ENCODE measurements at regions not wholly inside any gene's neighbourhood (a gene's known extent, or its start where the extent isn't known, plus 50 kb on each side); places are given as distances from the start of the nearest gene placed in this dataset.

DNA sequence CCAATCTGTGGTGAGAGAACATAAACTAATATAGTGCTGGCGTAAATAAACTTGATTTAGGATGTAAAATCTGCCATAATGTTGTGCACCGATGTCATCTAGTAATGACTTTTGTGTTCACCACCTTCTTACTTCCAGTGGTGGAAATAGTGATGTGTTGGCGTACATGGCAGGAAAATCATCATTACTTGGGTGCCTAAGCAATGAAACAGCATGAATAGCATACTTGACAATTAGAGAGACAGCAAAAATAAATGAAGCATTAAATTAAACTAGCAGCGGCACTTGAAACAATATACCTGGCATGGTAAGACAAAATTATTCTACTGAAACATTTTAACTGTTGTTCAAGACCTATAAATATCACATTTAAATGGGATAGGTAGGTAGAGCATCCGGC, 73.2 kb upstream of the DSC1 start:
- no peak for ATAC-seq (ENCODE audit: low FRiP score)
- TF ChIP-seq, protein P1, sequence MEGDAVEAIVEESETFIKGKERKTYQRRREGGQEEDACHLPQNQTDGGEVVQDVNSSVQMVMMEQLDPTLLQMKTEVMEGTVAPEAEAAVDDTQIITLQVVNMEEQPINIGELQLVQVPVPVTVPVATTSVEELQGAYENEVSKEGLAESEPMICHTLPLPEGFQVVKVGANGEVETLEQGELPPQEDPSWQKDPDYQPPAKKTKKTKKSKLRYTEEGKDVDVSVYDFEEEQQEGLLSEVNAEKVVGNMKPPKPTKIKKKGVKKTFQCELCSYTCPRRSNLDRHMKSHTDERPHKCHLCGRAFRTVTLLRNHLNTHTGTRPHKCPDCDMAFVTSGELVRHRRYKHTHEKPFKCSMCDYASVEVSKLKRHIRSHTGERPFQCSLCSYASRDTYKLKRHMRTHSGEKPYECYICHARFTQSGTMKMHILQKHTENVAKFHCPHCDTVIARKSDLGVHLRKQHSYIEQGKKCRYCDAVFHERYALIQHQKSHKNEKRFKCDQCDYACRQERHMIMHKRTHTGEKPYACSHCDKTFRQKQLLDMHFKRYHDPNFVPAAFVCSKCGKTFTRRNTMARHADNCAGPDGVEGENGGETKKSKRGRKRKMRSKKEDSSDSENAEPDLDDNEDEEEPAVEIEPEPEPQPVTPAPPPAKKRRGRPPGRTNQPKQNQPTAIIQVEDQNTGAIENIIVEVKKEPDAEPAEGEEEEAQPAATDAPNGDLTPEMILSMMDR (IDR thresholded peaks at IDR 0.05) = no peak
- DNase-seq (ENCODE audit: low spot score) = no peak

DNA sequence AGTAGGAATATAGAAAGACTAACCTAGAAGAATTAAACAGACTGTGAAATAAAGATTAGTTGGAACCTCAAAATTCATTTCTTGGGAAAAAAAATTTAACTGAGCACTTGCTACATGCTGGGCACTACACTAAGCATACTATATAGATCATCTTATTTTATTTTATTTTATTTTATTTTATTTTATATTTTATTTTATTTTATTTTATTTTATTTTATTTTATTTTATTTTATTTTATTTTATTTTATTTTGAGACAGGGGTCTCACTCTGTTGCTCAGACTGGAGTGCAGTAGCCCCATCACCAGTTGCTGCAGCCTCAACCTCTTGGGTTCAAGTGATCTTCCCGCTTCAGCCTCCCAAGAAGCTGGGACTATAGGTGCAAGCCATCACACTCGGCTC, 74.5 kb upstream of the DSC1 start:
- TF ChIP-seq, protein P1 (IDR thresholded peaks at IDR 0.05) = no peak
- DNase-seq (ENCODE audit: low spot score) (no peak), ATAC-seq (ENCODE audit: low FRiP score) (no peak)

DNA sequence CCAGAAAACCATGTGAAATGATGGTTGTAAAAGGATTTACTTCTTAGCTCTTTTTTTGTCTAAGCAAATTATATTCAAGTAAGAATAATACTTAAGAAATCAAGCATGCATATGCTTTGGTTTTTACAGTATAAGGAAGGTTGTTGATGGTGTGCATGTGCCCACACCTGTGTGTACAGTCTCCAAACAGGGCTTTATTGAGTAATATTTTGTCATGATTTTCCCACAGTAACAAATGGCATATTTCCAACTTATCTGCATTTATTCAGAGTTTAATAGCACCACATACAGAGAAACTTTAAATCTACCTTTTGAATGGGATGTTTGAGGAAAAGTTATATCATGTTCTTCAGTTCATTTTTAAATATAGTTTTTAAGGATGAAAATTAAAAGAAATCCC, 76.5 kb upstream of the DSG1 start:
- no peak for DNase-seq (ENCODE audit: low spot score)
- TF ChIP-seq, protein P1 (IDR thresholded peaks at IDR 0.05) = no peak
- ATAC-seq (ENCODE audit: low FRiP score) = no peak

DNA sequence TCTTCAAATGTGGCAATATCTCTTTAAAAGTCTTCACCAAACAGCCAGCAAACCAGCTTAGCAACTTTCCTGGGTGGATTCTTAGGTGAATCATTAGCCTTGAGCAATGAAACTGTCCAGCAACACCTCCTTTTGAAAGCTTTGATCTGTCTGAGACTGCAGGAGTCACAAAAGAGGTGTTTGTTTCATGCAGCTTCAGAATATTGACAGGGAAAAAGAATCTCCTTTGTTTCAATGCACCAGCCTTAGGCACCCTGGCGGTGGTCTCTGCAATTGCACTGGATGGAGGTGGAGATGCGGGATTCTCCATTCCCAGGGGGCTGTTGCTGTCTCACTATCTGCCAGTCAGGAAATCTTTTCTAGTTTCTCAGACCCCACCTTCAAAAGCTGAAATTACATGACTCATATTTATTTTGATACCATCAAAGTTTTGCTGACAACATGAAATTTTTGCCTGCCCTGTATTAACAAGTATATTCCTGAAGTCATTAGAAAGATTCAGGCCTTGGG, 76.0 kb upstream of the DSG1 start:
- TF ChIP-seq, protein P1 (IDR thresholded peaks at IDR 0.05) = no peak
- ATAC-seq (ENCODE audit: low FRiP score) (peak; percentile 78), DNase-seq (ENCODE audit: low spot score) (no peak)

DNA sequence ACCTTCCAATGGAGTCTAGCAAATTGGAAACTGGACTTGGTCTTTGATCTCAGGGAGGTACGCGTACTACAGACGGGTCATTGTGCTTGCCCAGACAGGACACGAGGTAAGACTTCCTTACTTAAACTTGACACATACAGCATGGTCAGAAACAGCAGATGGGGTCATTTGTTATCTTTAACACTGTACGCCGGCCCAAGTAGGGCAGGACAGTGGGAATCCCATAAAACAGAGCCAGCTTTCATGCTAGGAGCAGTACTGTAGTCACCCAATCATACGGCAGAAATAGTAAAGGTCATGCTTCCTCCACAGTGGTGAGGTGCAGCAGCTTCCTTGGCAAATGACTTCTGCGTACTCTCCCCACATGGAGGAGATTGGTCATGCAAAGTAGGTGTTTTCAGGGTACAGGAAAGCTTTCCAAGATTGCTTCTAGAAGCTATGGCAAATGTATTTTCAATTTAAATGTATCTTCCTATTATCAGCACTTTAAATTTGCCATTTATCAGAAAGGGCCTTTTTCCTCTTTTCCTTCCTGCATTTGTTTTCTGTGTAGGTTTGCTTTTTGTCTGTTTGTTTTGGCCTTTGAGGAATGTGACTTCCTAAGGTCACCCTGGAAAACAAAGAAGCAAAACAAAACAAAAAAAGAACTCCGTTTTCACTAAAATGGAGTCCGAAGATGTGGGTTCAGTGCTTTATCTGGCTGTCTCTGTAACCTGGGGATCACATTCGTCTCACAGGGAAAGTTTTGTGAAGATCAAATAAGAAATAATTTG, 74.0 kb upstream of the DSG1 start:
- ATAC-seq (ENCODE audit: low FRiP score) = no peak
- no peak for DNase-seq (ENCODE audit: low spot score)
- TF ChIP-seq, protein P1 (IDR thresholded peaks at IDR 0.05) = no peak

DNA sequence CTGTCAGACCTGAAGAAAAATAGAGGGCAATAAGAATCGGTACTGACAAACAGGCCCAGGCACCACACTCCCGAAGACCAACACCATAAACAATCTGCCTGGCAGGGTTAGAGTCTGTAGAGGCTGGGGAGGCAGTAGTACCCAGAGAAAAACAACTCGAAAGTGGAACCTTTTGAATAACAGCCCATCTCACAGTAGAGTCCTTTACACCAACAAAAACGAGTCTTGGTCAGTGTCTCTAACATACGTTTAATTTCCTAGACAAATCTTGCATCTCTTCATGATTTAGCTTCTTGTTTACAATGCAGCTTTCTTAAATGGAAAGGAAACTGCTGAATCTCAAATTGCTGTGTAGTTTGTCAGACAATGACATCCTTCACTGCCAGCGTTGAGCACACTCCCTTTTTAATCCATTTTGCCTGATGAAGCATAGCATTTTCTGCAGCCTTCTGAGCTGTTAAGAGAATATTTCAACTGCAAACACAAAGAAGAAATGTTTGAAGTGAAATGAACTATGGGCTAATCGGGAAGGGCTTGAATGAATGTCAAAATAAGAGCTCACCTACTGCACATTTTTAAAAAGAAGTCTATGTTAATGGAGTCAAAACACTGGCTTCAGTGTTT, 73.1 kb upstream of the DSG1 start:
- no peak for DNase-seq (ENCODE audit: low spot score)
- ATAC-seq (ENCODE audit: low FRiP score) = no peak
- TF ChIP-seq, protein P1 (IDR thresholded peaks at IDR 0.05) = no peak

DNA sequence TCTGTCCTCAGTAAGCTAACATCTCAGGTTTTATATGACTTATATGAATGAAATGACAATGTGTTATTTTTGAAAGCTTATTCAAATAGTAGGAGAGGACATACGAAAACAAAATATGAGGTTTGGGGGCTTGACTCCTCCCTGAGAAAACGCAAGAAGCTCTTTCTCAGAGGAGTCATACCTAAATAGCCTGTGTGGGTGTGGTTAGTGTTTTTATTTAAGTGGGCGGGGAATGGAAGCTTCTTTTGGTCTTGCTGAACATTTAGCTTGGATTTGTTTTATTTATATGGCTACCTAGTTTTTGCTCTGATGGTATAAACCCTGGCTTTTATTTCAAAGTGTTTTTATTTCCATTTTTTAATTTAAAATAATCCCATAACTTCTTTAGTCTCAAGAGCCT, 72.1 kb upstream of the DSG1 start:
- ATAC-seq (ENCODE audit: low FRiP score) = no peak
- TF ChIP-seq, protein P1 (IDR thresholded peaks at IDR 0.05) = no peak
- no peak for DNase-seq (ENCODE audit: low spot score)

Data from omental fat pad (tissue), 3 donors.